Esophagus muscularis mucosa (tissue), 4 donors: ENCODE measurements at regions not wholly inside any gene's neighbourhood (a gene's known extent, or its start where the extent isn't known, plus 50 kb on each side); places are given as distances from the start of the nearest gene placed in this dataset.

ENCODE experiments used
- DNase-seq: peaks from one replicate; pipeline ENCODE4 v3.0.0-alpha.2; 2017; ENCODE audit errors: extremely low spot score
- H3K27ac ChIP-seq, 4 donors: fragments of 200-600 bp; sonication (generic); replicated peaks in 1 of 4; 1 replicate in 3 of 4; 2 replicates in 1 of 4; pipeline ENCODE4 v1.5.1; 2016 to 2019; ENCODE audit warnings: mild to moderate bottlenecking in 1 of 4
- H3K27me3 ChIP-seq, 4 donors: fragments of 200-600 bp; sonication (generic); one replicate each; pipeline versions ENCODE4 v1.5.1 to v1.6.0; 2016 to 2019
- H3K36me3 ChIP-seq, 4 donors: fragments of 200-600 bp; sonication (generic); one replicate each; pipeline ENCODE4 v1.5.1; 2016 to 2019
- H3K4me1 ChIP-seq, 4 donors: fragments of 200-600 bp; sonication (generic); one replicate each; pipeline ENCODE4 v1.5.1; 2016 to 2019
- H3K4me3 ChIP-seq, 4 donors: fragments of 200-600 bp; sonication (generic); 1 replicate in 2 of 4; 2 replicates in 2 of 4; pipeline ENCODE4 v1.5.1; 2016 to 2019; ENCODE audit warnings: mild to moderate bottlenecking in 4 of 4, moderate library complexity in 1 of 4
- H3K9me3 ChIP-seq, 4 donors: fragments of 200-600 bp; sonication (generic); 1 replicate in 3 of 4; 2 replicates in 1 of 4; pipeline ENCODE4 v1.5.1; 2016 to 2019
- CTCF ChIP-seq, 3 experiments: fragments of 200-600 bp in 2 of 3; fragments of 450-650 bp in 1 of 3; sonication (generic) in 2 of 3; IDR thresholded peaks; one replicate each; pipeline ENCODE4 v1.5.1; 2017 to 2019; ENCODE audit warnings: antibody characterized with exemption in 3 of 3, mild to moderate bottlenecking in 2 of 3, moderate library complexity in 1 of 3
- EP300 ChIP-seq: sonication (generic); formaldehyde crosslinking; IDR thresholded peaks from one replicate; pipeline ENCODE4 v1.6.1; 2017; ENCODE audit warnings: antibody characterized with exemption
- POLR2A ChIP-seq: fragments of 450-650 bp; IDR thresholded peaks from one replicate; pipeline ENCODE4 v1.6.1; 2017; ENCODE audit warnings: antibody characterized with exemption, moderate library complexity, mild to moderate bottlenecking, low read depth
- POLR2AphosphoS5 ChIP-seq, 2 donors: sonication (generic); formaldehyde crosslinking; IDR thresholded peaks; one replicate each; pipeline ENCODE4 v1.6.1; 2017; ENCODE audit warnings: antibody characterized with exemption in 2 of 2
- WGBS: methylation state at CpG from one replicate; pipeline ENCODE4 v1.1.5; 2018; 5-methylcytosine and 5-hydroxymethylcytosine counted together
- intact Hi-C: fragments of 100-400 bp; cut with DNase I; formaldehyde crosslinking; loops from one replicate; pipeline ENCODE4 v1.15.1; 2023

- Histone ChIP-seq H3K36me3 (no peaks in the 10 kb centered on the region), H3K4me1 (no peaks in the 10 kb centered on the region), H3K9me3 (no peaks in the 10 kb centered on the region), H3K4me3 (no peak overlapping the region), H3K27ac (no peak overlapping the region), H3K27me3 (no peaks in the 10 kb centered on the region)
- TF ChIP-seq POLR2A (no peak), EP300 (no peak), CTCF (IDR thresholded peaks at IDR 0.05) (no peak), POLR2AphosphoS5 (IDR thresholded peaks at IDR 0.05) (no peak)
- WGBS = 65% methylated on average over 3 of the region's 3 CpGs
- DNase-seq = no peak
- intact Hi-C loops = no loop called here
Observed at GRCh38 chr18:10387399-10387798, 67.0 kb upstream of the APCDD1 start.

GRCh38 chr18:10388373-10388772, 66.1 kb upstream of the APCDD1 start:
- no peaks in the 10 kb centered on the region for H3K36me3 ChIP-seq
- 83% methylated on average over 2 of the region's 2 CpGs for WGBS
- no peak overlapping the region for H3K4me3 ChIP-seq
- DNase-seq = no peak
- intact Hi-C loops = no loop called here
- no peaks in the 10 kb centered on the region for H3K9me3 ChIP-seq
- no peak for TF ChIP-seq POLR2AphosphoS5 (IDR thresholded peaks at IDR 0.05)
- TF ChIP-seq POLR2A = no peak
- no peak for TF ChIP-seq EP300
- TF ChIP-seq CTCF (IDR thresholded peaks at IDR 0.05) = no peak
- H3K27me3 ChIP-seq = no peaks in the 10 kb centered on the region
- H3K4me1 ChIP-seq = no peaks in the 10 kb centered on the region
- H3K27ac ChIP-seq = no peak overlapping the region

GRCh38 chr18:10391506-10391905, 62.9 kb upstream of the APCDD1 start:
- intact Hi-C loops = no loop called here
- Histone ChIP-seq H3K27ac (no peak overlapping the region), H3K4me3 (no peak overlapping the region), H3K9me3 (no peaks in the 10 kb centered on the region), H3K27me3 (no peaks in the 10 kb centered on the region), H3K4me1 (no peaks in the 10 kb centered on the region), H3K36me3 (no peaks in the 10 kb centered on the region)
- TF ChIP-seq CTCF (IDR thresholded peaks at IDR 0.05) (no peak), POLR2A (no peak), EP300 (no peak), POLR2AphosphoS5 (IDR thresholded peaks at IDR 0.05) (no peak)
- DNase-seq = no peak

- Histone ChIP-seq H3K9me3 (no peaks in the 10 kb centered on the region), H3K36me3 (no peaks in the 10 kb centered on the region), H3K27ac (no peak overlapping the region), H3K27me3 (peaks cover 0 to 7% (median 0%) of the 10 kb centered on the region in 4 donors), H3K4me3 (no peak overlapping the region), H3K4me1 (peaks cover 0 to 8% (median 3%) of the 10 kb centered on the region in 4 donors)
- peak; percentile 24 for DNase-seq
- intact Hi-C loops = no loop called here
- TF ChIP-seq CTCF (IDR thresholded peaks at IDR 0.05) = no peak
- no peak for TF ChIP-seq POLR2AphosphoS5 (IDR thresholded peaks at IDR 0.05)
- TF ChIP-seq EP300 = no peak
- TF ChIP-seq POLR2A = no peak
- WGBS = 96% methylated on average over 4 of the region's 4 CpGs
Observed at GRCh38 chr18:10397004-10397403, 57.4 kb upstream of the APCDD1 start.

- Histone ChIP-seq H3K27ac (no peak overlapping the region), H3K36me3 (no peaks in the 10 kb centered on the region), H3K4me1 (peaks cover 0 to 8% (median 3%) of the 10 kb centered on the region in 4 donors), H3K4me3 (no peak overlapping the region), H3K9me3 (no peaks in the 10 kb centered on the region), H3K27me3 (peaks cover 0 to 11% (median 0%) of the 10 kb centered on the region in 4 donors)
- 81% methylated on average over 3 of the region's 3 CpGs for WGBS
- no peak for DNase-seq
- no peak for TF ChIP-seq POLR2AphosphoS5 (IDR thresholded peaks at IDR 0.05)
- TF ChIP-seq CTCF (IDR thresholded peaks at IDR 0.05) = no peak
- intact Hi-C loops = no loop called here
Observed at GRCh38 chr18:10398571-10398970, 55.9 kb upstream of the APCDD1 start.
